WTC11 (cell line): ENCODE measurements at regions not wholly inside any gene's neighbourhood (a gene's known extent, or its start where the extent isn't known, plus 50 kb on each side); places are given as distances from the start of the nearest gene placed in this dataset.
"Not testable (repeated sequence)": the region's sequence is repeated elsewhere in the genome, so short reads cannot be mapped to it uniquely, and the experiment has no call there.

Experiments used
- AR ChIP-seq: fragments of 250-450 bp; sonication (Bioruptor Pico); IDR thresholded peaks from 2 replicates; pipeline ENCODE4 v1.9.0; 2021; ENCODE audit warnings: mild to moderate bottlenecking
- JUN ChIP-seq: sonication (generic); formaldehyde crosslinking; IDR thresholded peaks from 2 replicates; pipeline ENCODE4 v1.8.0; 2023; ENCODE audit warnings: mild to moderate bottlenecking, missing genetic modification reagents
- MYBL2 ChIP-seq: sonication (generic); formaldehyde crosslinking; IDR thresholded peaks from 2 replicates; pipeline ENCODE4 v1.8.1; 2023; ENCODE audit warnings: mild to moderate bottlenecking, moderate library complexity, missing genetic modification reagents
- NR2C2 ChIP-seq: sonication (generic); formaldehyde crosslinking; IDR thresholded peaks from 2 replicates; pipeline ENCODE4 v1.8.0; 2022; ENCODE audit warnings: mild to moderate bottlenecking, missing genetic modification reagents
- NR3C1 ChIP-seq: sonication (generic); formaldehyde crosslinking; conservative IDR thresholded peaks from 2 replicates; pipeline ENCODE4 v1.8.1; 2023; ENCODE audit warnings: low read depth, mild to moderate bottlenecking, missing genetic modification reagents
- OVOL2 ChIP-seq: fragments of 250-450 bp; sonication (Bioruptor Pico); IDR thresholded peaks from 2 replicates; pipeline ENCODE4 v1.9.0; 2021; ENCODE audit warnings: mild to moderate bottlenecking, borderline replicate concordance
- PRRX2 ChIP-seq: fragments of 250-450 bp; sonication (Bioruptor Pico); IDR thresholded peaks from 2 replicates; pipeline ENCODE4 v1.8.0; 2021; ENCODE audit warnings: mild to moderate bottlenecking
- USF1 ChIP-seq: sonication (generic); formaldehyde crosslinking; IDR thresholded peaks from 2 replicates; pipeline ENCODE4 v1.8.0; 2022; ENCODE audit warnings: mild to moderate bottlenecking, missing genetic modification reagents
- ZBTB21 ChIP-seq: sonication (generic); formaldehyde crosslinking; IDR thresholded peaks from 2 replicates; pipeline ENCODE4 v1.8.1; 2023; ENCODE audit warnings: mild to moderate bottlenecking, missing genetic modification reagents, borderline replicate concordance
- ZNF121 ChIP-seq: sonication (generic); formaldehyde crosslinking; IDR thresholded peaks from 2 replicates; pipeline ENCODE4 v1.8.0; 2023; ENCODE audit warnings: missing genetic modification reagents
- ZNF281 ChIP-seq: sonication (generic); formaldehyde crosslinking; IDR thresholded peaks from 2 replicates; pipeline ENCODE4 v1.8.0; 2023; ENCODE audit warnings: mild to moderate bottlenecking, missing genetic modification reagents
- ZNF423 ChIP-seq: fragments of 250-450 bp; sonication (Bioruptor Pico); IDR thresholded peaks from 2 replicates; pipeline ENCODE4 v2.1.2; 2022; ENCODE audit warnings: mild to moderate bottlenecking, moderate library complexity
- TF ChIP-seq, protein P1 (sequence below): fragments of 200-600 bp; IDR thresholded peaks from 2 replicates; pipeline ENCODE4 v1.8.0; 2022; ENCODE audit warnings: antibody characterized with exemption
- TF ChIP-seq, protein P2 (sequence below): sonication (generic); formaldehyde crosslinking; IDR thresholded peaks from 2 replicates; pipeline ENCODE4 v1.8.1; 2023; ENCODE audit warnings: mild to moderate bottlenecking, missing genetic modification reagents, moderate library complexity

DNA sequence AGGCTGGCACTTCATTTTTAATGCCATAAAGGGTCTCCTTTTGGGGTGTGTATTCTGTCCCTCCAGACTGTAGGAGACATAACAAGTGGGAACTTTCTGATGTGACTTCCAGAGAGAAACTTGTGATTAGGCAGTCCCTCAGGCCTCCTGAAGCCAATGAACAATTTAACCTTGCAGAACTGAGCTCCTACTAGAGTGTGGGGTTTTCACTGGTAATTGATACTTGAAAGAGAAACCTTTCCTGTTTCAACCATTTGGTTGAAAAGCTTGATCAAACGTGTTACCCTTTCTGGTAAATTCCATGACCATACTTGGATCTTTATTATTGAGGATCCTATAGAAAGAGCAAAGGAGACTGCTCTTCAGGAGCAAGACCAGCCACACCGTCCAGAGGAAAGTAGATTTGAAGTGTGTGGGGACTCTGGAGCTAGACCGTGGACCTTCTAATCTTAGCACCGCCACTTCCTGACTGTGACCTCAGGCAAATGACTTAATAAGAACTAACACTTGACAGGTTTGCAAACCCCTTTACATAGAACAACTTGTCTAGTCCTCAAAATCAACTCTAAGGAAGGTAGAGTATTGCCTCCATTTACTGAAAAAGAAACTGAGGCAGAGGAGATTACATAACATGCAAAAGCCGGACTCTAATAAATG lies 69.9 kb upstream of the GDNF start:
- TF ChIP-seq AR (CRISPR knock-in tag); ZBTB21; ZNF423 (CRISPR knock-in tag); NR3C1 (CRISPR knock-in tag); ZNF281 (CRISPR knock-in tag); PRRX2 (CRISPR knock-in tag); OVOL2 (CRISPR knock-in tag); USF1 (CRISPR knock-in tag); NR2C2 (CRISPR knock-in tag); ZNF121 (CRISPR knock-in tag); JUN (CRISPR knock-in tag); MYBL2 (CRISPR knock-in tag): not testable (repeated sequence)
- TF ChIP-seq, protein P1, sequence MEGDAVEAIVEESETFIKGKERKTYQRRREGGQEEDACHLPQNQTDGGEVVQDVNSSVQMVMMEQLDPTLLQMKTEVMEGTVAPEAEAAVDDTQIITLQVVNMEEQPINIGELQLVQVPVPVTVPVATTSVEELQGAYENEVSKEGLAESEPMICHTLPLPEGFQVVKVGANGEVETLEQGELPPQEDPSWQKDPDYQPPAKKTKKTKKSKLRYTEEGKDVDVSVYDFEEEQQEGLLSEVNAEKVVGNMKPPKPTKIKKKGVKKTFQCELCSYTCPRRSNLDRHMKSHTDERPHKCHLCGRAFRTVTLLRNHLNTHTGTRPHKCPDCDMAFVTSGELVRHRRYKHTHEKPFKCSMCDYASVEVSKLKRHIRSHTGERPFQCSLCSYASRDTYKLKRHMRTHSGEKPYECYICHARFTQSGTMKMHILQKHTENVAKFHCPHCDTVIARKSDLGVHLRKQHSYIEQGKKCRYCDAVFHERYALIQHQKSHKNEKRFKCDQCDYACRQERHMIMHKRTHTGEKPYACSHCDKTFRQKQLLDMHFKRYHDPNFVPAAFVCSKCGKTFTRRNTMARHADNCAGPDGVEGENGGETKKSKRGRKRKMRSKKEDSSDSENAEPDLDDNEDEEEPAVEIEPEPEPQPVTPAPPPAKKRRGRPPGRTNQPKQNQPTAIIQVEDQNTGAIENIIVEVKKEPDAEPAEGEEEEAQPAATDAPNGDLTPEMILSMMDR = not testable (repeated sequence)
- TF ChIP-seq, protein P2, sequence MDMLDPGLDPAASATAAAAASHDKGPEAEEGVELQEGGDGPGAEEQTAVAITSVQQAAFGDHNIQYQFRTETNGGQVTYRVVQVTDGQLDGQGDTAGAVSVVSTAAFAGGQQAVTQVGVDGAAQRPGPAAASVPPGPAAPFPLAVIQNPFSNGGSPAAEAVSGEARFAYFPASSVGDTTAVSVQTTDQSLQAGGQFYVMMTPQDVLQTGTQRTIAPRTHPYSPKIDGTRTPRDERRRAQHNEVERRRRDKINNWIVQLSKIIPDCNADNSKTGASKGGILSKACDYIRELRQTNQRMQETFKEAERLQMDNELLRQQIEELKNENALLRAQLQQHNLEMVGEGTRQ = not testable (repeated sequence)
